ENCODE measurements at regions not wholly inside any gene's neighbourhood (a gene's known extent, or its start where the extent isn't known, plus 50 kb on each side); places are given as distances from the start of the nearest gene placed in this dataset.

- DNase-seq (ENCODE audit: low spot score): no peak
- Histone ChIP-seq H3K27me3 (ENCODE audit: control insufficient read depth in 4 of 4, insufficient read depth in 4 of 4, low read length in 3 of 4) (no peaks in the 10 kb centered on the region), H3K4me3 (ENCODE audit: low read depth in 1 of 3, low read length in 3 of 3) (no peak overlapping the region), H3K36me3 (ENCODE audit: control insufficient read depth in 4 of 4, insufficient read depth in 3 of 4, low read depth in 1 of 4, low read length in 3 of 4) (no peaks in the 10 kb centered on the region), H3K4me1 (ENCODE audit: control insufficient read depth in 4 of 4, insufficient read depth in 4 of 4, low read length in 3 of 4) (peaks cover 0 to 15% (median 2%) of the 10 kb centered on the region in 4 donors), H3K27ac (ENCODE audit: low read depth in 1 of 2, low read length in 2 of 2) (no peak overlapping the region), H3K9me3 (ENCODE audit: control insufficient read depth in 4 of 4, low read length in 3 of 4) (peaks cover 0 to 2% (median 0%) of the 10 kb centered on the region in 4 donors), H3K9ac (ENCODE audit: low read depth in 1 of 2, low read length in 2 of 2) (no peak overlapping the region)
- TF ChIP-seq NR2F2 (IDR thresholded peaks at IDR 0.05): no peak
- no peak for TF ChIP-seq ZBTB33 (IDR thresholded peaks at IDR 0.05)
- TF ChIP-seq FOXA1 (IDR thresholded peaks at IDR 0.05): no peak
- no peak for TF ChIP-seq REST (IDR thresholded peaks at IDR 0.05)
- peak; percentile 45 for TF ChIP-seq YY1 (IDR thresholded peaks at IDR 0.05)
- peak in 1 of 2 donors; percentile 7 for TF ChIP-seq HNF4A (conservative IDR thresholded peaks at IDR 0.05)
- no peak for TF ChIP-seq FOXA2 (IDR thresholded peaks at IDR 0.05)
- no peak for TF ChIP-seq MAX (IDR thresholded peaks at IDR 0.05)
- no peak for TF ChIP-seq GABPA (IDR thresholded peaks at IDR 0.05 in 1 of 2, conservative IDR thresholded peaks at IDR 0.05 in 1 of 2)
- no peak for TF ChIP-seq RXRA (IDR thresholded peaks at IDR 0.05)
- no peak for TF ChIP-seq JUND (IDR thresholded peaks at IDR 0.05)
- no peak for TF ChIP-seq EGR1 (IDR thresholded peaks at IDR 0.05; ENCODE audit: low read depth in 2 of 2)
- no peak for TF ChIP-seq CTCF (IDR thresholded peaks at IDR 0.05; ENCODE audit: low read depth, low read length, missing input control)
- TF ChIP-seq ATF3 (IDR thresholded peaks at IDR 0.05): no peak
- WGBS: 40% methylated on average over 1 of the region's 1 CpG
Measured at GRCh38 chr4:12787261-12787660, 696.9 kb downstream of the RAB28 start.

- Histone ChIP-seq H3K27ac (ENCODE audit: low read depth in 1 of 2, low read length in 2 of 2) (no peak overlapping the region), H3K4me3 (ENCODE audit: low read depth in 1 of 3, low read length in 3 of 3) (no peak overlapping the region), H3K4me1 (ENCODE audit: control insufficient read depth in 4 of 4, insufficient read depth in 4 of 4, low read length in 3 of 4) (no peaks in the 10 kb centered on the region), H3K36me3 (ENCODE audit: control insufficient read depth in 4 of 4, insufficient read depth in 3 of 4, low read depth in 1 of 4, low read length in 3 of 4) (no peaks in the 10 kb centered on the region), H3K9ac (ENCODE audit: low read depth in 1 of 2, low read length in 2 of 2) (no peak overlapping the region), H3K9me3 (ENCODE audit: control insufficient read depth in 4 of 4, low read length in 3 of 4) (no peaks in the 10 kb centered on the region), H3K27me3 (ENCODE audit: control insufficient read depth in 4 of 4, insufficient read depth in 4 of 4, low read length in 3 of 4) (peaks cover 0 to 7% (median 1%) of the 10 kb centered on the region in 4 donors)
- 78% methylated on average over 4 of the region's 4 CpGs for WGBS
- no peak for DNase-seq (ENCODE audit: low spot score)
- TF ChIP-seq CTCF (IDR thresholded peaks at IDR 0.05; ENCODE audit: low read depth, low read length, missing input control) (no peak), EGR1 (IDR thresholded peaks at IDR 0.05; ENCODE audit: low read depth in 2 of 2) (no peak), FOXA2 (IDR thresholded peaks at IDR 0.05) (no peak), FOXA1 (IDR thresholded peaks at IDR 0.05) (no peak), REST (IDR thresholded peaks at IDR 0.05) (no peak), GABPA (IDR thresholded peaks at IDR 0.05 in 1 of 2, conservative IDR thresholded peaks at IDR 0.05 in 1 of 2) (no peak), YY1 (IDR thresholded peaks at IDR 0.05) (no peak), MAX (IDR thresholded peaks at IDR 0.05) (no peak)
Measured at GRCh38 chr4:12778706-12779105, 705.4 kb downstream of the RAB28 start.
